IMR-90 (cell line): ENCODE measurements at regions not wholly inside any gene's neighbourhood (a gene's known extent, or its start where the extent isn't known, plus 50 kb on each side); places are given as distances from the start of the nearest gene placed in this dataset.

ENCODE experiments used
- ATAC-seq: fragments of 200-7000 bp; cut with Tn5 transposase; 2 replicates; pipeline ENCODE4 v1.9.1; 2020; ENCODE audit warnings: low read depth, mild to moderate bottlenecking, moderate library complexity
- BruUV-seq: library from RNA; stranded (reverse); fragments of 400-500 nt; replicated peaks from 2 replicates; lab custom pipeline; 2021; lab: Mats Ljungman, UMichigan
- CTCF ChIA-PET: fragments of 300-600 bp; formaldehyde crosslinking; extraction: SDS; loops from one replicate; lab custom pipeline; 2021; ENCODE audit warnings: antibody characterized with exemption; lab: Yijun Ruan, JAX
- POLR2A ChIA-PET: fragments of 300-600 bp; sonication (Branson Sonifier 250); formaldehyde crosslinking; loops from one replicate; lab custom pipeline; 2022; ENCODE audit warnings: antibody characterized with exemption; ENCODE audit not compliant: unreplicated experiment; lab: Charles Lee
- DNase-seq: peaks from one replicate; pipeline ENCODE4 v3.0.0; 2013
- H2AFZ ChIP-seq: replicated peaks from 2 replicates; pipeline ENCODE3; 2013; ENCODE audit warnings: low read length, mild to moderate bottlenecking; ENCODE audit not compliant: poor library complexity
- H2AK5ac ChIP-seq: 2 replicates; pipeline ENCODE4 v1.6.1; 2013; ENCODE audit warnings: low read depth, low read length, inconsistent platforms
- H2AK9ac ChIP-seq: replicated peaks from 2 replicates; pipeline ENCODE3; 2013; ENCODE audit warnings: mild to moderate bottlenecking, low read depth, low read length, moderate library complexity; ENCODE audit not compliant: poor library complexity
- H2BK120ac ChIP-seq: 2 replicates; pipeline ENCODE4 v1.6.1; 2013; ENCODE audit warnings: low read depth, low read length, inconsistent platforms
- H2BK15ac ChIP-seq: 3 replicates; pipeline ENCODE4 v1.6.1; 2013; ENCODE audit warnings: low read depth, low read length, inconsistent platforms
- H2BK20ac ChIP-seq: 2 replicates; pipeline ENCODE4 v1.6.1; 2013; ENCODE audit warnings: low read depth, mild to moderate bottlenecking, inconsistent platforms, low read length, moderate library complexity
- H2BK5ac ChIP-seq: 2 replicates; pipeline ENCODE4 v1.6.1; 2013; ENCODE audit warnings: mild to moderate bottlenecking, low read depth, low read length, inconsistent platforms; ENCODE audit not compliant: poor library complexity, severe bottlenecking
- H3K14ac ChIP-seq: replicated peaks from 2 replicates; pipeline ENCODE4 v1.6.1; 2013; ENCODE audit warnings: low read depth, low read length, inconsistent platforms
- H3K18ac ChIP-seq: 2 replicates; pipeline ENCODE4 v1.6.1; 2013; ENCODE audit warnings: low read depth, low read length, control low read depth
- H3K23ac ChIP-seq: 2 replicates; pipeline ENCODE4 v1.6.1; 2013; ENCODE audit warnings: low read depth, low read length, inconsistent platforms
- H3K27ac ChIP-seq: 2 replicates; pipeline ENCODE4 v1.5.1; 2013; ENCODE audit warnings: mild to moderate bottlenecking, control low read depth, low read length; ENCODE audit not compliant: insufficient read depth
- H3K27me3 ChIP-seq: 2 replicates; pipeline ENCODE4 v1.6.1; 2013; ENCODE audit warnings: low read length; ENCODE audit not compliant: control insufficient read depth, insufficient read depth
- H3K36me3 ChIP-seq: 2 replicates; pipeline ENCODE4 v1.6.1; 2013; ENCODE audit warnings: low read length, mixed read lengths; ENCODE audit not compliant: control insufficient read depth, insufficient read depth
- H3K4ac ChIP-seq: 2 replicates; pipeline ENCODE4 v1.6.1; 2013; ENCODE audit warnings: low read depth, low read length, inconsistent platforms
- H3K4me1 ChIP-seq: 2 replicates; pipeline ENCODE4 v1.6.1; 2013; ENCODE audit warnings: low read length, mixed read lengths; ENCODE audit not compliant: control insufficient read depth, insufficient read depth
- H3K4me2 ChIP-seq: 2 replicates; pipeline ENCODE4 v1.6.1; 2013; ENCODE audit warnings: low read depth, mild to moderate bottlenecking, control low read depth, low read length, moderate library complexity
- H3K4me3 ChIP-seq: 2 replicates; pipeline ENCODE4 v1.5.1; 2013; ENCODE audit warnings: low read depth, mild to moderate bottlenecking, control low read depth, low read length, moderate library complexity; ENCODE audit not compliant: insufficient read depth
- H3K56ac ChIP-seq: 2 replicates; pipeline ENCODE4 v1.6.1; 2013; ENCODE audit warnings: low read length, inconsistent platforms; ENCODE audit not compliant: insufficient read depth; ENCODE audit errors: extremely low read depth
- H3K79me1 ChIP-seq, 2 experiments: 2 replicates each; pipeline ENCODE4 v1.6.1; 2013; ENCODE audit warnings: low read length in 2 of 2, inconsistent platforms in 1 of 2, low read depth in 1 of 2
- H3K9ac ChIP-seq: 2 replicates; pipeline ENCODE4 v1.6.1; 2013; ENCODE audit warnings: low read depth, low read length, control low read depth
- H3K9me1 ChIP-seq: 2 replicates; pipeline ENCODE4 v1.6.1; 2013; ENCODE audit warnings: low read length, inconsistent platforms; ENCODE audit not compliant: insufficient read depth
- H3K9me3 ChIP-seq: 2 replicates; pipeline ENCODE4 v1.6.1; 2013; ENCODE audit warnings: low read length; ENCODE audit not compliant: control insufficient read depth, insufficient read depth
- H4K20me1 ChIP-seq: 2 replicates; pipeline ENCODE4 v1.6.1; 2013; ENCODE audit warnings: low read length, inconsistent platforms; ENCODE audit not compliant: insufficient read depth
- H4K5ac ChIP-seq: 2 replicates; pipeline ENCODE4 v1.6.1; 2013; ENCODE audit warnings: mild to moderate bottlenecking, low read depth, low read length, control low read depth
- H4K8ac ChIP-seq, 2 experiments: 2 replicates each; pipeline ENCODE4 v1.6.1; 2013; ENCODE audit warnings: low read depth in 2 of 2, low read length in 2 of 2, control low read depth in 1 of 2, inconsistent platforms in 1 of 2
- H4K91ac ChIP-seq: 2 replicates; pipeline ENCODE4 v1.6.1; 2013; ENCODE audit warnings: low read depth, low read length, inconsistent platforms; ENCODE audit not compliant: insufficient read depth
- CEBPB ChIP-seq: IDR thresholded peaks from 2 replicates; pipeline ENCODE4 v1.6.1; 2012; ENCODE audit warnings: low read depth, low read length, improper control_type of control experiment
- MAFK ChIP-seq: IDR thresholded peaks from 2 replicates; pipeline ENCODE4 v1.6.1; 2012; ENCODE audit warnings: low read depth, low read length, improper control_type of control experiment
- NFE2L2 ChIP-seq: fragments of 150-350 bp; IDR thresholded peaks from 2 replicates; pipeline ENCODE4 v1.6.1; 2016; ENCODE audit warnings: low read depth, mild to moderate bottlenecking, low read length
- POLR2A ChIP-seq: IDR thresholded peaks from 2 replicates; pipeline ENCODE4 v1.6.1; 2012; ENCODE audit warnings: mild to moderate bottlenecking, low read depth, low read length
- WGBS, 2 experiments: methylation state at CpG; one replicate each; pipeline versions ENCODE4 v1.1.5 to v1.1.7; 2013; ENCODE audit warnings: missing lambda C conversion rate in 2 of 2; ENCODE audit not compliant: insufficient read length in 1 of 2; ENCODE audit errors: extremely low coverage in 2 of 2; 5-methylcytosine and 5-hydroxymethylcytosine counted together
- dilution Hi-C: fragments of 300-500 bp; cut with HindIII; formaldehyde crosslinking; loops from one replicate; pipeline ENCODE4 v1.14.3; 2018; ENCODE audit warnings: low sequenced_read_pairs; ENCODE audit not compliant: unreplicated experiment
- in situ Hi-C: fragments of 300-500 bp; cut with MboI; formaldehyde crosslinking; loops from 3 replicates; pipeline ENCODE4 v1.14.3; 2019; ENCODE audit warnings: low sequenced_read_pairs, inconsistent platforms, mixed read lengths
- intact Hi-C: fragments of 100-400 bp; cut with micrococcal nuclease; formaldehyde crosslinking; loops from 2 replicates; pipeline ENCODE4 v1.10.0; 2022

DNA sequence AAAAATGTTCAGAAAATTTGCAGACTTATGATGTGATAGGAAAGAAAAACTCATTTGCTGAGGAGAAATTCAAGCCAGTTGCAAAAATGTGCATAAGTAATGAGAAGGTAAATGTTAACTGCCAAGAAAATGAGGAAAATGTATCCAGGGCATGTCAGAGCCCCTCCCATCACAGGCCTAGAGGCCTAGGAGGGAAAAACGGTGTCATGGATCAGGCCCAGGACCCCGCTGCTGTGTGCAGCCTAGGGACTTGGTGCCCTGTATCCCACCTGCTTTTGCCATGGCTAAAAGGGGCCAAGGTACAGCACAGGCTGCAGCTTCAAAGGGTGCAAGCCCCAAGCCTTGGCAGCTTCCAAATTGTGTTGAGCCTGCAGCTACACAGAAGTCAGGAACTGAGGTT, 214.0 kb upstream of the ADGRL4 start:
- Histone ChIP-seq H3K9me3 (peaks cover 7% of the 10 kb centered on the region), H4K5ac (no peak overlapping the region), H3K23ac (no peak overlapping the region), H3K4ac (no peak overlapping the region), H3K27me3 (no peaks in the 10 kb centered on the region), H3K56ac (no peak overlapping the region), H2BK15ac (no peak overlapping the region), H2AK9ac (no peak overlapping the region), H2BK120ac (no peak overlapping the region), H3K79me1 (no peaks in the 10 kb centered on the region), H3K9me1 (no peaks in the 10 kb centered on the region), H2AFZ (no peak overlapping the region), H2AK5ac (no peak overlapping the region), H3K36me3 (no peaks in the 10 kb centered on the region), H4K8ac (no peak overlapping the region), H4K20me1 (no peaks in the 10 kb centered on the region), H2BK20ac (no peak overlapping the region), H3K4me3 (no peak overlapping the region), H3K4me2 (no peak overlapping the region), H3K14ac (no peak overlapping the region), H3K18ac (no peak overlapping the region), H2BK5ac (no peak overlapping the region), H3K27ac (no peak overlapping the region), H3K9ac (no peak overlapping the region), H3K4me1 (no peaks in the 10 kb centered on the region), H4K91ac (no peak overlapping the region)
- ChIA-PET POLR2A (no interaction called here), CTCF (no interaction called here)
- ATAC-seq (no peak), DNase-seq (no peak)
- no peak for TF ChIP-seq POLR2A
- TF ChIP-seq NFE2L2: no peak
- no peak for TF ChIP-seq CEBPB
- TF ChIP-seq MAFK: no peak
- dilution Hi-C loops (no loop called here), in situ Hi-C loops (no loop called here), intact Hi-C loops (no loop called here)
- no CpG with 5 or more reads among the region's 2 CpGs for WGBS, 2 experiments
- no TSS peak for BruUV-seq
